HG02973 (cell line): ENCODE measurements at regions not wholly inside any gene's neighbourhood (a gene's known extent, or its start where the extent isn't known, plus 50 kb on each side); places are given as distances from the start of the nearest gene placed in this dataset.
"Not testable (repeated sequence)": the region's sequence is repeated elsewhere in the genome, so short reads cannot be mapped to it uniquely, and the experiment has no call there.

ENCODE experiments used
- ATAC-seq: cut with Tn5 transposase; IDR thresholded peaks from one replicate; pipeline ENCODE4 v1.9.1; 2021; ENCODE audit warnings: moderate library complexity; ENCODE audit not compliant: unreplicated experiment

GRCh38 chr9:29038332-29038731 lies 1465.1 kb upstream of the C9orf72 start:
- ATAC-seq = no peak

DNA sequence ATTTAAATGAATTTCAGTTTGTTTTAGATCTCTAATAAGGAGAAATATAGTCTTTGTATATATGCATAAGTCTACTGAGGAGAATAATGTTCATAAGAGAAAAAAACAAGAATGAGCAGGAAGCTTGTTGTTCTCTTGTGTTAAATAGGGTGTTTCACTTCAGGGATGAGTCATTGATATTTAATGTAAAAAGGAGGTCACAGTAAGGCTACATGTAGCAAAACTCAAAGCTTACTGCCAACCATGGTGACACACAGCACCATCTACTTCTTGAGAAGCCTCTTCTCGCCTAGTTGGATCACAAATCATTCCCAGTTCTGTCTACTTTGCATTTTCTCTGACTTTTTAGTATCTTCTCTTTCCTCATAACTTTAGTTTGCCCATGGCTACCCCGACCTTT lies 1466.0 kb upstream of the C9orf72 start:
- no peak for ATAC-seq

DNA sequence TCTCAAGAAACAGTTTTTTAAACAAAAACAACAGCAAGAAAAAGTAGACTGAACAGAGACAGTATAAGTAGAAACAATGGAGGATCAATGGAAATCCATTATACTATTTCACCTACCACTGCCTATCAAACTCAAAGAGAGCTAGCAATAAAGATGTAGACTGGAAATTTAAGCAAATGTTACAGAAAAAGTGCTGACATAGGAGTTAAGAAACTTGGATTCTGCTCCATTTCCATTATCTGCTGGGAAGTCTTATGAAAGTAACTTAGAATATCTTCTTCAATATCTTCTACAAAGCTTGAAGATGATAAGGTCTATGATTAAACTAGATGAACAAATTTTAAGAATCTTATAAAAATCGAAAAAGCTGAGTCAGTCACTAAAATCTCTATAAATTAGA lies 1469.8 kb upstream of the C9orf72 start:
- no peak for ATAC-seq

DNA sequence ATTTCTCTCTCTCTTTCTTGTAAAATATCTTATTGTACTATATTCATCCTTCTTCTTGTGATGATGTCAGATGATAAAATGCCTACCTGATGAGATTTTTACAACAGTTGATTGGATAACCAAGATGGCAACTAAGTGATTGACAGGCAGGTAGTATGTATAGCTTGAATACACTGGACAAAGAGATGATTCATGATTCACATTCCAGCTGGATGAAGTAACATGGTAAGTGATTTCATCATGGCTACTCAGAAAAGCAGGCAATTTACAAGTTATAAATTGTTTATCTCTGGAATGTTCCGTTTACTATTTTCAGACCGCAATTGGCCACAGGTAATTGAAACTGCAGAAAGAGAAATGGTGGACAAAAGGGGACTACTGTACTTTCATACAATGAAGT lies 1471.7 kb upstream of the C9orf72 start:
- no peak for ATAC-seq

- ATAC-seq = no peak
Measured at GRCh38 chr9:29060041-29060440, 1486.8 kb upstream of the C9orf72 start.

GRCh38 chr9:29062446-29062845 lies 1489.2 kb upstream of the C9orf72 start:
- ATAC-seq = no peak

DNA sequence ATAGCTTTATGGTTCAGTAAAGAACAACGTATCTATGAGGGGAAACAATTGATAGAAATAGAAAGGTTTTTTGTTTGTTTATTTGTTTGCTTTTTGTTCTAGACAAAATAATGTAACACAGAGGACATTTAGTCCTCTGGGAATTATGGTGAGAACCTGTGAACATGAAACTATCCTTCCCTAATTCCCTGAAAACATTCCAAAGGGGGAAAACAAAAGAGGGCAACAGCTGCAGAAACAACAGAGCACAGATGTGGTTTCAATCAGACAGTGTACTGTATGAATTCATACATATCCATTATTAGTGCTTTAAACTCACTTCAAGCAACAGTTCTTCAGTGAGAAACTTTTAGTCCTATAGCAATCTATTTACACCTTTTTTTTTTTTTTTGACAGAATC lies 1489.8 kb upstream of the C9orf72 start:
- no peak for ATAC-seq

GRCh38 chr9:29066141-29066640 lies 1492.9 kb upstream of the C9orf72 start:
- no peak for ATAC-seq

- ATAC-seq = no peak
Measured at GRCh38 chr9:29068461-29068860, 1495.2 kb upstream of the C9orf72 start.

GRCh38 chr9:29069376-29069775 lies 1496.1 kb upstream of the C9orf72 start:
- no peak for ATAC-seq

DNA sequence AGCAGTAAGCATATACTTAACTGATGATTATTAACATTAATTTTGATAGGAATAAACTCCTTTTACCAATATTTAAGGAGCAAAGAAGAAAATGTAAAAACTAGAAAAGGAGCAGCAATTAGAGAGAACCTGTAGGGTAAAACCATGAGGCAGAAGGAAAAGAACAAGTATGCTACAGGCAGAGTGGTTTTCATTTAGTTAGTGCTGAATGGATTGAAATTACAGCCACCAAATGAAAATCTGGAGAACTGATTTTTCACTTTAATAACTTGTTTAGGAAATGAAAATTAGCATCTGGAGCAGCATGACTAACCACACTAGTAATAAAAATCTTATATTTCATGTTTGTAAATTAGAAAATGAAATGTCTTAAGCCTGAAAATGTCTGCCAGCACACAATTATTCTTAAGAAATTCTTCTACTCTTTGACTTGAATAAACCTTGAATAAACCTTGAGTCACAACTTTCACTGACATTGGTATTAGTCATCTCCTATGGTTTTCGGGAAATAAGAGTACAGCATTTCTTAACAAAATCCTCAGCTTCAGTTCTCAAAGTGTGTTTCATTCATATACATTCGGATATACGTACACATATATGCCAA lies 1504.9 kb upstream of the C9orf72 start:
- no peak for ATAC-seq

DNA sequence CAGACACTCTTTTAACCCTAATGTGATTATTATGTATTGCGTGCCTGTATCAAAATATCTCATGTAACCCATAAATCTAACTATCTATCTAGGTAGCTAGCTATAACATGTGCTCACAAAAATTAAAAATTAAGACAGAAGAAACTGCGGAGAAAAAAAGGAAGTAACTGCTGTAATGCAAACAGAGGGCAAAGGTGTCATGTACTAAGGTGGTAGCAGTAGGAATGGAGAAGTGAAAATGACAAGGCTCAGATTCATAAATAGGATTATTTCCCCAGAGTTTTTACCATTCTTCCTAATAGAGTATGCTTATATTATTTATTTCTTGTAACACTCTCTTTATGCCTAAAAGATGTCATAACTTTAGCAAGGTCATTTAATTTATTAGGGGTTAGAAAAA lies 1527.5 kb upstream of the C9orf72 start:
- no peak for ATAC-seq

- ATAC-seq = not testable (repeated sequence)
Measured at GRCh38 chr9:29104166-29104565, 1530.9 kb upstream of the C9orf72 start.

GRCh38 chr9:29118555-29118954 lies 1545.3 kb upstream of the C9orf72 start:
- ATAC-seq = no peak

DNA sequence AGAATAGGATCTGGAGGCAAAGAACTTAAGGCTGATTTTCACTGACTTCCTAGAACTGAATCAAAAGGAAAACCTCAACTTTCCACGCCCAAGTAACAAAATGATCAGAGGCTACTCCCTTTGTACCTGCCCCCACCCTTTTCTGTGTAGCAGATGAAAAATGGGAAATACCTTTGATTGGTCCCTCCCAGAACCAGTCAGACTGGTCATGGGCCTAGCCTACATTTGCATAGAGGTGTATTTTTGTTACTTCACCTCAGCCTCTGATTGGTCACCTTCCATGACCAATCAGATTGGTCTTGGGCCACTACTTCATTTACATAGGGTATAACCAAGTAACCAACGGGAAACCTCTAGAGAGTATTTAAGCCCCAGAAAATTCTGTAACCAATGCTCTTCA lies 1553.5 kb upstream of the C9orf72 start:
- no peak for ATAC-seq

GRCh38 chr9:29129763-29130162 lies 1556.5 kb upstream of the C9orf72 start:
- ATAC-seq = no peak

GRCh38 chr9:29144476-29144875 lies 1571.2 kb upstream of the C9orf72 start:
- no peak for ATAC-seq

DNA sequence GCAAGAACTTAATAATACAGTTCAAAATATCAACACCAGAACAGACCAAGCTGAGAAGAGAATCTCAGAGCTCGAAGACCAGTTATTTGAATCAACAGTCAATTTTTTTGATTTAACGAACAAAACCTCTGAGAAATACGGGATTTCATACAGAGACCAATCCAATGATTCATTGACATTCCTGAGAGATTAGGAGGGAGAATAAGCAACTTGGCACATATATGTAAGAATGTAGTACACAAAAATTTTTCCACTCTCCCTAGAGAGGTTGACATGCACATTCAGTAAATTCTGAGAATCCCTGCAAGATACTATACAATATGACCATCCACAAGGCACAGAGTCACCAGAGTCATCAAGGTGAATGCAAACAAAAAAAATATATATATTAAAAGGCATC lies 1577.3 kb upstream of the C9orf72 start:
- no peak for ATAC-seq

GRCh38 chr9:29160763-29161353 lies 1587.6 kb upstream of the C9orf72 start:
- no peak for ATAC-seq

DNA sequence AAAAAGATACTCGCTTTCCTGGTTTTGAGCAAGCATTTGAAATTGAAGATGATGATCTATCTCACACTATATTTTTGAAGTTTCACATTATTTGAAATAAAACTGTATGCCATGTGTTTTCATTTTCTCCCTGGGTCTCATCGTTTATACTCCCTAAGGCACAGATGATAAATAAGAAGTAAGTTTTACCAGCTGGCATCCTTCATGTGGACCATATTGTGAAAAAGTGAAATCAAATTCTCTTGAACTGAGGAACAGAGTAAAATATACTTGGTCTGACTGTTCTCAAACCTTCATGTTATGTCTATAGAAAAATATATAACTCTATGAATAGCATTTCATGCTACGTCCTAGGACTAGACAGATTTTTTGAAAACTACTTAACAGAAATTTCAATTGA lies 1600.9 kb upstream of the C9orf72 start:
- ATAC-seq = no peak

DNA sequence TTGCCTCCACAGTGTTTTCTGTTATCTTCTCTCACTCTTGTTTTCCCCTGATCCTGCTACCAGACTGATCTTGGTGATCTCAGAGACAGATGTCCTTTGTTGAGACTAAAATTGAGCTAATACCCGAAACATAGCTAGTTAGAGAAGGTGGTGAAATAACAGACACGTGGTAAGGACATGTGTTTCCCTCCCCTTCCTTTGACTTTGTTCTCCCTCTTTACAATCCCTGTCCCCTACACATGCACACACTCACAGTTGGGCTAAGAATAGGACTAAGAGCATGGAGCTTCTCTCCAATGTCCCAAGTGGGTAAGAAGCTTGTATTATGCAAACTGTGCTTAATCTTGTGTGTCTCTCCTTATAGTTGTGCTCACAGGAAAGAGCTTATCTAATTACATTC lies 1603.0 kb upstream of the C9orf72 start:
- no peak for ATAC-seq

GRCh38 chr9:29176786-29177185 lies 1603.5 kb upstream of the C9orf72 start:
- ATAC-seq = no peak

DNA sequence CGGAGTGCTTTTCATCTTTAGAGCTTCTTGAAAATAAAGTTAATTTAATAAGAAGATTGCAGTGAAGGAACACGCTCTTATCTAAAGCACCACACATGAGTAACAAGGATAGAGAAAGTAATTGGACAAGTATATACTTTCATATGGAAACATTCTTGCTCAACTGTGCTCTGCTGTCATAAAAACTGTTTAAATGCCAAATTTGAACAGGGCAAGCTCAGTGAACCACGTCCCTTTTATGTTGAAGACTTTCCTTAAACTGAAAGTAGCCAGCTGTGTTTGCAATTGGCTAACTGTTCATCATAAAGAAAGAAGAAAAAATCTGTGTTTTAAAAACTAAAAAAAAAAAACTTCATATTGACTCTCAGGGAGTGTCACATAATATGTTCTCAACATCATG lies 1610.7 kb upstream of the C9orf72 start:
- ATAC-seq = no peak
